ENCODE measurements at regions not wholly inside any gene's neighbourhood (a gene's known extent, or its start where the extent isn't known, plus 50 kb on each side); places are given as distances from the start of the nearest gene placed in this dataset.
"Not testable (repeated sequence)": the region's sequence is repeated elsewhere in the genome, so short reads cannot be mapped to it uniquely, and the experiment has no call there.

GRCh38 chr10:60469147-60469546 lies 79.5 kb upstream of the ANK3 start:
- H3K9me3 ChIP-seq (ENCODE audit: control insufficient read depth in 4 of 4, low read length in 3 of 4); H3K9ac ChIP-seq (ENCODE audit: low read depth in 1 of 2, low read length in 2 of 2); H3K4me3 ChIP-seq (ENCODE audit: low read depth in 1 of 3, low read length in 3 of 3); H3K27me3 ChIP-seq (ENCODE audit: control insufficient read depth in 4 of 4, insufficient read depth in 4 of 4, low read length in 3 of 4); H3K4me1 ChIP-seq (ENCODE audit: control insufficient read depth in 4 of 4, insufficient read depth in 4 of 4, low read length in 3 of 4); H3K36me3 ChIP-seq (ENCODE audit: control insufficient read depth in 4 of 4, insufficient read depth in 3 of 4, low read depth in 1 of 4, low read length in 3 of 4); H3K27ac ChIP-seq (ENCODE audit: low read depth in 1 of 2, low read length in 2 of 2); DNase-seq (ENCODE audit: low spot score): not testable (repeated sequence)

GRCh38 chr10:60467202-60467546 lies 77.5 kb upstream of the ANK3 start:
- Histone ChIP-seq H3K9ac (ENCODE audit: low read depth in 1 of 2, low read length in 2 of 2) (no peak overlapping the region), H3K27me3 (ENCODE audit: control insufficient read depth in 4 of 4, insufficient read depth in 4 of 4, low read length in 3 of 4) (no peaks in the 10 kb centered on the region), H3K9me3 (ENCODE audit: control insufficient read depth in 4 of 4, low read length in 3 of 4) (no peaks in the 10 kb centered on the region), H3K4me3 (ENCODE audit: low read depth in 1 of 3, low read length in 3 of 3) (no peak overlapping the region), H3K36me3 (ENCODE audit: control insufficient read depth in 4 of 4, insufficient read depth in 3 of 4, low read depth in 1 of 4, low read length in 3 of 4) (no peaks in the 10 kb centered on the region), H3K27ac (ENCODE audit: low read depth in 1 of 2, low read length in 2 of 2) (no peak overlapping the region), H3K4me1 (ENCODE audit: control insufficient read depth in 4 of 4, insufficient read depth in 4 of 4, low read length in 3 of 4) (no peaks in the 10 kb centered on the region)
- WGBS: 85% methylated on average over 3 of the region's 3 CpGs
- TF ChIP-seq CTCF (IDR thresholded peaks at IDR 0.05; ENCODE audit: low read depth, low read length, missing input control) (no peak), RXRA (IDR thresholded peaks at IDR 0.05) (no peak), GABPA (IDR thresholded peaks at IDR 0.05 in 1 of 2, conservative IDR thresholded peaks at IDR 0.05 in 1 of 2) (no peak), ZBTB33 (IDR thresholded peaks at IDR 0.05) (no peak), HNF4G (IDR thresholded peaks at IDR 0.05) (no peak), EGR1 (IDR thresholded peaks at IDR 0.05; ENCODE audit: low read depth in 2 of 2) (no peak), JUND (IDR thresholded peaks at IDR 0.05) (no peak)
- DNase-seq (ENCODE audit: low spot score): no peak

- Histone ChIP-seq H3K27me3 (ENCODE audit: control insufficient read depth in 4 of 4, insufficient read depth in 4 of 4, low read length in 3 of 4) (no peaks in the 10 kb centered on the region), H3K9ac (ENCODE audit: low read depth in 1 of 2, low read length in 2 of 2) (no peak overlapping the region), H3K4me1 (ENCODE audit: control insufficient read depth in 4 of 4, insufficient read depth in 4 of 4, low read length in 3 of 4) (no peaks in the 10 kb centered on the region), H3K9me3 (ENCODE audit: control insufficient read depth in 4 of 4, low read length in 3 of 4) (no peaks in the 10 kb centered on the region), H3K27ac (ENCODE audit: low read depth in 1 of 2, low read length in 2 of 2) (no peak overlapping the region), H3K4me3 (ENCODE audit: low read depth in 1 of 3, low read length in 3 of 3) (no peak overlapping the region), H3K36me3 (ENCODE audit: control insufficient read depth in 4 of 4, insufficient read depth in 3 of 4, low read depth in 1 of 4, low read length in 3 of 4) (no peaks in the 10 kb centered on the region)
- no peak for DNase-seq (ENCODE audit: low spot score)
- 96% methylated on average over 4 of the region's 4 CpGs for WGBS
- TF ChIP-seq CTCF (IDR thresholded peaks at IDR 0.05; ENCODE audit: low read depth, low read length, missing input control) (no peak), FOXA1 (IDR thresholded peaks at IDR 0.05) (no peak), GABPA (IDR thresholded peaks at IDR 0.05 in 1 of 2, conservative IDR thresholded peaks at IDR 0.05 in 1 of 2) (no peak), ZBTB33 (IDR thresholded peaks at IDR 0.05) (no peak), HNF4G (IDR thresholded peaks at IDR 0.05) (no peak), REST (IDR thresholded peaks at IDR 0.05) (no peak), EGR1 (IDR thresholded peaks at IDR 0.05; ENCODE audit: low read depth in 2 of 2) (no peak), TAF1 (conservative IDR thresholded peaks at IDR 0.05) (no peak), ATF3 (IDR thresholded peaks at IDR 0.05) (no peak), YY1 (IDR thresholded peaks at IDR 0.05) (no peak), JUND (IDR thresholded peaks at IDR 0.05) (no peak), HNF4A (conservative IDR thresholded peaks at IDR 0.05) (no peak)
Observed at GRCh38 chr10:60466267-60467201, 76.9 kb upstream of the ANK3 start.

Data from liver (tissue), 8 donors.